ENCODE measurements at regions not wholly inside any gene's neighbourhood (a gene's known extent, or its start where the extent isn't known, plus 50 kb on each side); places are given as distances from the start of the nearest gene placed in this dataset.
"Not testable (repeated sequence)": the region's sequence is repeated elsewhere in the genome, so short reads cannot be mapped to it uniquely, and the experiment has no call there.

DNA sequence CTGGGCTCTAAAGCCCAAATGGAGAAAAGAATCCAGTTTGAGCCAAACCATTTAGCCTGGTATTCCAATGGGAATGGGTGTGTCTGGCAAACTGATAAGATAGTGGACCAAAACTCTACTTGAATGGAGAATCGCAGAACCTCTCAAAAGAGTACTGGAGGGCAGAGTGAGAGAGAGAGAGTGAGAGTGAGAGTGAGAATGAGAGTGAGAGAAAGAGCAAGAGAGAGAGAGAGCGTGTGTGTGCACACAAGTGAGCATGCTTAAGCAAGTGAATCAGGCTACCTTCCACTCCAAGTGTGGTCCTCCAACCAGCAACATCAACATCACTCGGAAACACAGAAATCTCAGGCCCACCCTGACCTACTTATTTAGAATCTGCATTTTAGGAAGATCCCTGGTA lies 58.8 kb downstream of the UQCRFS1 start:
- no peak for DNase-seq (ENCODE audit: extremely low read depth in 1 of 2, low read depth in 1 of 2)

DNA sequence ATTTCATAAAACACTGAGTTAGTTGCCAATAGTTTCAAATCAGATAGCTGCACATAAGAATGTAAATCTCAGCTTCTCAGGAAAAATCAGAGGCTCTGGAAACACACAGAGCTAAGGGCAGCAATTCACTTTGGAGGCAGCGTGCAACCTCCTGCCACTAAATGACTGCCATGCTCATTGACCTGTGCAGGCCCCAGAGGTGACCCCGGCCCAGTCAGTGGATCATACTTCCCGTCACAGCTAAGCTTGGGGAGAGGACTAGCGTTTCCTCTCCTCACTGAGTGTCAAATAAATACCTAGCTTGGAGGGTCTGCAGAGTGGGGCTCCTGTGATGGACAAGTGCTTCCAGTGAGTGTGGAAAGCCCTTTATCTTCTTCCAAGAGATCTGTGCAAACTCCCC lies 67.2 kb downstream of the UQCRFS1 start:
- no peak for DNase-seq (ENCODE audit: extremely low read depth in 1 of 2, low read depth in 1 of 2)

DNA sequence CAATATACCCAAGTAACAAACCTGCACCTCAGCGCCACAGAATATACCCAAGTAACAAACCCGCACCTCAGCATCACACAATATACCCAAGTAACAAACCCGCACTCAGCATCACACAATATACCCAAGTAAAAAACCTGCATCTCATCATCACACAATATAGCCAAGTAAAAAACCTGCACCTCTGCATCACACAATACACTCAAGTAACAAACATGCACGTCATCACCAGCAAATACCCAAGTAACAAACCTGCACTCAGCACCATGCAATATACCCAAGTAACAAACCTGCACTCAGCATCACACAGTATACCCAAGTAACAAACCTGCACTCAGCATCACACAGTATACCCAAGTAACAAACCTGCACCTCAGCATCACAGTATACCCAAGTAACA lies 69.8 kb downstream of the UQCRFS1 start:
- DNase-seq (ENCODE audit: extremely low read depth in 1 of 2, low read depth in 1 of 2) = no peak

DNA sequence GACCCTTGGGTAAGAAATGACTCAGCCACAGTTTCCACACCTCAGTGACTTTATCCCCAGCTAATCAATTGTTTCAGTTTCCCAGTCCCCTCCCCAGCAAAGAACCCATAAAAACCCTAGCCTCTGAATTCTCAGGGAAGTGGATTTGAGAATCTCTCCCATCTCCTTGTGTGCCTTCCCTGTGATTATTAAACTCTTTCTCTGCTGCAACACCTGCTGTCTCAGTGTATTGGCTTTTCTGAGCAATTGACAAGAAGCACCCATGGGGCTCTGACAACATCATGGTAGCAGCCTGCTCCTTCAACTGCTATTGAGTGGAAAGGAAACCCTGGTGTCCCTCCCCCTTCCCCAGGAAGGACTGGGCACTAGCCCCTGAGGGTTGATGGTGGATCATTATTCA lies 73.7 kb downstream of the UQCRFS1 start:
- no peak for DNase-seq (ENCODE audit: extremely low read depth in 1 of 2, low read depth in 1 of 2)

DNA sequence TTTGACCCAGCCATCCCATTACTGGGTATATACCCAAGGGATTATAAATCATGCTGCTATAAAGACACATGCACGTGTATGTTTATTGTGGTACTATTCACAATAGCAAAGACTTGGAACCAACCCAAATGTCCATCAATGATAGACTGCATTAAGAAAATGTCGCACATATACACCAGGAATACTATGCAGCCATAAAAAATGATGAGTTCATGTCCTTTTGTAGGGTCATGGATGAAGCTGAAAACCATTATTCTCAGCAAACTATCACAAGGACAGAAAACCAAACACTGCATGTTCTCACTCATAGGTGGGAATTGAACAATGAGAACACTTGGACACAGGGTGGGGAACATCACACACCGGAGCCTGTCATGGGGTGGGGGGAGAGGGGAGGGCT lies 74.7 kb downstream of the UQCRFS1 start:
- DNase-seq (ENCODE audit: extremely low read depth in 1 of 2, low read depth in 1 of 2) = not testable (repeated sequence)

DNA sequence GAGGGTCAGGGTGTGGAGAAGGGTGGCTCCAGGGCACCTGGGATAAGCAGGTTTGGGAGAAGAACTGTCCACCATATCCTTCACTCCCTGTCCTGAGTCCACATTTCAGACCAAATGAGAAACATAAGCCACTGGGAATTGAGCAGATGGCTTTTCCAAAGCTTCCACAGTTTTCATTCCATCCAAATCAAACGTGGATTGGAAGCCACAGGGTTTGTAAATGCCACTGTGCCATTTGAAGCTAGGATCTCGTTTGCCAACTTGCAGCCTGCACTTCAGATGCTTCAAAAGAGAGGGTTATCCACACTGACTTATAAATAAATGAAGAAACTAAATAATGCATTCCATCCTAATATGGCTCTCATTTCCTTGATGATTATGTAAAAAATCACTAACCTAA lies 81.5 kb downstream of the UQCRFS1 start:
- DNase-seq (ENCODE audit: extremely low read depth in 1 of 2, low read depth in 1 of 2) = no peak

DNA sequence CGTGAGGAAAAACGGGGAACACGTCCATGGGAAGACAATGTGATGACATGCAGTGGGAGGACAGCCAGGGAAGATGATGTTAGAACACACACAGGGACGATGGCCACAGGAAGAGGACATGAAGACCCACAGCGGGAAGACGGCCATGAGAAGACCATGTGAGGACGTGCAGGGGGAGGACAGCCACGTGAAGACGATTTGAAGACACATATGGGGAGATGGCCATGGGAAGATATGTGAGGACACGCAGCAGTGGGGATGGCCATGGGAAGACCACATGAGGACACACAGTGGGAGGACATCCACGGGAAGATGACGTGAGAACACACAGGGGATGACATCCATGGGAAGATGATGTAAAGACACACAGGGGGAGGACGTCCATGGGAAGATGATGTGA lies 83.8 kb downstream of the UQCRFS1 start:
- no peak for DNase-seq (ENCODE audit: extremely low read depth in 1 of 2, low read depth in 1 of 2)

DNA sequence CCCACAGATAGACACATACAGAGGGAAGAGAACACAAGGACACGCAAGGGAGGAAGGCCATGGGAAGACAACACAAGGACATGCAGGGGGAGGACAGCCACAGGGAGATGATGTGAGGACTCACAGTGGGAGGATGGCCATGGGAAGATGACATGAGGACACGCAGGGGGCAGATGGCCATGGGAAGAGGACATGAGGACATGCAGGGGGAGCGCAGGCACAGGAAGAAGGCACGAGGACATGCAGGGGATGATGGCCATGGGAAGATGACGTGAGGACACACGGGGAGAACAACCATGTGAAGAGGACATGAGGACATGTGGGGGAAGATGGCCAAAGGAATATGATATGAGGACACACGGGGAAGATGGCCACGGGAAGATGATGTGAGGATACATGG lies 84.7 kb downstream of the UQCRFS1 start:
- no peak for DNase-seq (ENCODE audit: extremely low read depth in 1 of 2, low read depth in 1 of 2)

DNA sequence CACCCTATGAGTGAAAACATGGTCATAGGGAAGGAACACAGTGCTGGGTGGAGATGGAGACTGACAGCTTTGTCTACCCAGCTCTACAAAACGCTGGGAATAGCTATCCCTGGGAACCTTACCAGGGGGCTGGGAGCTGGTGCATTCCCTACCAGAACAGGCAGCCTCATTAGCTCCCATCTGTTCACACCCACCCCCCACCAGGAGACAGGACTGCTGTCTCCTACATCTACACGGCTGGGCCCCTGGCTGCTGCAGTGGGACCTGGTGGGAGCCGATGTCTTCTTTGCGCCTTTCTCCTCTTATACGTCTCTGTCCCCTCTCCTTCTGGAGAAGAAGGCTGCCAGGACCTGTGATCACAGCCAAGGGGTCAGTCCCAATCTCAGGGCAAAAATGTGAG lies 90.8 kb downstream of the UQCRFS1 start:
- no peak for DNase-seq (ENCODE audit: extremely low read depth in 1 of 2, low read depth in 1 of 2)

DNA sequence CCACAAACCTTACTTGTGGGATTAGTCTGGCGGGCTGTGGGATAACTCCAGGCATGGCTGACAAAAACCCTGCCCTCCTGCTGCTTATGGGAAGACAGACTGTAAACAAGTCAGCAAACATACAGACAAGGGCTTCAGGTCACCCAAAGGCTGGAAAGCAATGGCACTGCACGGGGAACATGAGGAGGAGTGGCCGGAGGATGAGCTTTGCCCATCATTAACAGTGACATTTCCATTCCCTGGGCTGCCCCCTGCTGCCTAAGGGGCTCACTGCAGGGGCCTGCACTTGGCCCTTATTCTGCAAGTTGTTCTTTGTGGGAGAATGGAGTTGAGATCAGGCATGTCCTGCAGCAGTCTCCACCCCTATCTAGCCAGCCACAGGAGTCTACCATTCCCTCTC lies 91.3 kb downstream of the UQCRFS1 start:
- DNase-seq (ENCODE audit: extremely low read depth in 1 of 2, low read depth in 1 of 2) = no peak

DNA sequence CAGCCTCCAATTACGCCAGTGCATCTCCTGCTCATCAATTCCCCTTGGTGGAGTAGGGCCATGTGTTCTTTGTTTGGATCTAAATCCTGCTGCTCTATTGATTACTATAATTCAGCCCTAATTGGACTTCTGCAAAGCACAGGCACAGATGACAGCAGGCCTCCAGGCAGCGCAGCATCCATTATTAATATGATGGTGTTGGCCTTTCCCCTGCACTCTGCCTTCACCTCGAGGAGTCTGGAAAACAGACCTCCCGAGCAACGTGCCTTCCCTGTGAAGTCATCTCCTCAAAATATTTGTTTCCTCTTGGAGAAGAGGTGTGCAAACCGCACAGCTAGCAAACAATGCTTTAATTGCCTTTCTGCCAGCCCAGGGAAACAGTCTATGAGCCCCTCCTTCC lies 92.5 kb downstream of the UQCRFS1 start:
- no peak for DNase-seq (ENCODE audit: extremely low read depth in 1 of 2, low read depth in 1 of 2)

DNA sequence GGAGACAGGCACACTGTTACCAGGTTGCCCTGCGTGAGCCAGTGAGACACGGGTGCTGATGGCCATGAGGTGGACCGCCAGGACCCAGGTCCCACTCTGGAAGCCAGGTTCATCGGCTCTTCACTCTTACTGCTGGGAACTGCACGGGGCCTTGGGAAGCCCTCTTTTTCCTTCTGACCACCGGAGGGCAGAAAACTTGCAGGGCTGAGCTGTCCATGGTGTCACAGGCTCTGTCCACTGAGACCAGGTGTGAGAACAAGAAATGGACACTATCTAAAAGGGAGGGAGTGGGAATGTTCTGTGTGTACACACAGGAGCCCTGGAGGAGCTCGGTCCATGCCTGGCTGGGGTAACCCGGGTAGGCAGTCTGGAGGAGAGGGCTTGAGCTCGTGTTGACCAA lies 93.4 kb downstream of the UQCRFS1 start:
- DNase-seq (ENCODE audit: extremely low read depth in 1 of 2, low read depth in 1 of 2) = no peak

DNA sequence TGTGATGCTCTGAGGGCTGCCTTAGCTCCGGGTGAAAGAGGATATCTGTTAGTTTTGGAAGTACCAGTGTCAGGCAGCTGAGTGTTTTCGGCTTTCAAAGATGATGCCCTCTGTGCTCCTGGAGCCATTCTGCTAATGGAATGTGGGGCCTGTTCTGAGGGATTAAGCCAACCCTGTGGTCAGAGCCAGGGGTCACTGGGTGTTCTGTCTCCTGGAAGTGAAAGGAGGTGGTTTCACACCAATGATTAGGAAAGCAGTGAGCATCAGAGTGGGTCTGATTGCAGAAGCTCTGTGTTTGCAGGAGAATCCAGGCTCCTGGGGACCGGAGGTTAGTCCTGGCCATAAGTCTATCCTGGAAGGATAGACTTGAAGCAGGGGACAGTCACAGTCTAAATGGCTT lies 94.6 kb downstream of the UQCRFS1 start:
- DNase-seq (ENCODE audit: extremely low read depth in 1 of 2, low read depth in 1 of 2) = no peak

DNA sequence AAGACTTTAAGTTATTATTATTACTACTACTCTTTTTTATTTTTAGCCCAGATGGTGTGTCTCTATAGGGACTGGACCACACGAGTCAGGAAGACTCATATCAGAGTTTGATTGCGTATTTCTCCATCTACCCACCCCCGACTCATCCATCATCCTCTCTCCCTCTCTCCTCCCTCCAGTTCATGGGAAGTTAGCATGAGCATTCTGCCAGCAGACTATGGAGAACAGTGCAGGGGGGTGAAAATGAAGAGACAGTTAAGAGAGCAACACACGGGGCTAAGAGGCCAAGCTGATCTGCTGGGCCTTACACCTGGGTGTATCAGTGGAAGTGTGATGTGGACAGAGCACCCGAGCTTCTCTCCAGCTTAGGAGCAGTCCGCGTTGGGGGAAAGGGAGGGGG lies 95.0 kb downstream of the UQCRFS1 start:
- DNase-seq (ENCODE audit: extremely low read depth in 1 of 2, low read depth in 1 of 2) = no peak

DNA sequence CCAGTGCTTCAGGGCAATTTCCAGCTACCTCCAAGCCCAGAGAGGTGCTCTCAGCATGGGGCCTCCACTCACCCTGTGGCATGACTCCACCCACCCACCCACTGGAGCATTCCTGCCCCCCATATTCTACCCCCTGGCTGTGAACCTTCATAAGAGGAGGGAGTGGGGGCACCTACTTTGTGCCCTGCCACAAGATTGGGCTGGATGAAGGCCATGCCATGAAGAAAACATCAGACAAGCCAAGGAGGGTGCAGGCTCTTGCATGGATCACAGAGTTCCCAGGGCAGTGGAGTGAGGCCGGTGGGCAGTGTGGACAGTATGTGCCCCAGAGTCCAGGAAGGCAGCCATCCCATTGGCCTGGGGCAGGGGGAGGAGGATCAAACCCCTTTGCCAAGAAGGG lies 97.8 kb downstream of the UQCRFS1 start:
- DNase-seq (ENCODE audit: extremely low read depth in 1 of 2, low read depth in 1 of 2) = no peak

DNA sequence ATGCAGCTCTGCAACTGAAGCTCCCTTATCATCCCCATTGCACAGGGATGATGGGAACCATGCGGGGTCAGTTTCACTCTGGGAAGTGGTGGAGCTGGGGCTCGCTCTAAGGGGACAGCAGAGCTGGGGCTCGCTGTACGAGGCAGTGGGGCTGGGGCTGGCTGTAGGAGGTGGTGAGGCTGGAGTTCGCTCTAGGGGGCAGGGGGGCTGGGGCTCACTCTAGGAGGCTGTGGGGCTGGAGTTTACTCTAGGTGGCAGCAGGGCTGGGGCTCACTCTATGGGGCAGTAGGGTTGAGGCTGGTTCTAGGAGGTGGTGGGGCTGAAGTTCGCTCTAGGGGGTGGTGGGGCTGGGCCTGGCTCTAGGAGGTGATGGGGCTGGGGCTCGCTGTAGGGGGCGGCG lies 99.1 kb downstream of the UQCRFS1 start:
- DNase-seq (ENCODE audit: extremely low read depth in 1 of 2, low read depth in 1 of 2) = no peak

DNA sequence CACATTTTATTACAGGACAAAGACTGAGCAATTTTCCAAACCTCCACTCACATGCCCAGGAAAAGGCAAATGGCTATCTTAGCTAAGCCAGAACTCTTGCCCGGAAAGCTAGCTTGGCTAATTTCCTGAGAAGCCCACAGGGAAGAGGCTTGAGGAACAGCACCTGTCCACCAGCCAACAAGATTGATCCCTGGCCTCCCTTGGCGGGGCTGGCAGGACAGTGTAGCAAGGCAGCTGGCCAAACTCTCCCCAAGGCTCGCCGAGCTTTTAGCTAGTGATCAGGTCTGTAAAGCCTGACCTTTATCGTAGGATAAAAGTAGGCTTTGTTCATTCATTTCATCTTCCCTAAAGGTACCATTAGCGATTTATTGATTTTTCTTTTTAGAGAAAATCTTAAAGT lies 101.4 kb downstream of the UQCRFS1 start:
- no peak for DNase-seq (ENCODE audit: extremely low read depth in 1 of 2, low read depth in 1 of 2)

DNA sequence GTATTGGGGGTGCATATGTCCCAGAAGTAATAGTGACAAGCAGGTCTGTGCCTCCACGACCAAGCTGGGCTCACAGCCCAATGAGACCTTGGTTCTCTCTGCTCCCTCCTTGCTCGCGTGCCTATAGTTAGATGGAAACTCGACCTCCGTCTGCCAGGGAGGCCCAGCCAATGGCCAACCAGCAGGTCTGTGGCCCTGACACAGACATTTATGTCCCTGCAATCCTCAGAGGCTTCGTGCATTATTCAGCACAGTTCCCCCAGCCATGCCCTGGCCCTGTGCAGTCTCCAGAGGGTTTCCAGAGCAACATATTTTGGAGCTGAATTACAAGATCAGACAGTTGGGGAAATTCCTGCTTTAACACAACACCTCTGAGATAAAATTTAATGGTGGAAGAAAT lies 105.1 kb downstream of the UQCRFS1 start:
- no peak for DNase-seq (ENCODE audit: extremely low read depth in 1 of 2, low read depth in 1 of 2)

DNA sequence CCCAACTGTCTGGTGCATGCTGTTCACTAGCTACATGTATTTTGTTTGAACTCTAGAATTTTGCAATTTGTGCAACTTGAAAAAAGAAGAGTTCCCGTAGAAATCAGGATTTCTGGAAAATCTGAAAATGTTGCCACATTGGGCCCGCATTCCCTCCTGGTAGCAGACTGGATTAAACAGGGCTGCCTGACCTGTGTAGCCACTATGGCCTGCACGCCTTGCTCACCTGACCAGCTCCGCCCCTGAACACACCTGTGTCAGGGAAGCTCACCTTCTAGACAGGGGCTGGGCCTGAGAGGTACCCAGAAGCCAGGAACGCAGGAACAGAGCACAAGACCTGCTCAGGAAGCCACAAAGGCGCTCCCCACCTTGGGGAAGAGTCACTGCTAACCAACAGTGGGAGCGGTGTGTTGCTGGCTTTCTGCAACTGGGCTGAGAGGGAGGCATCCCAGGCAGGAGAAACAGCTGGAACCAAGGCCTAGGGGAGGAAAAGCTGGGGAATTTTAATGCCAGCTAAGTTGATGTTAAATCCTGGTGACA lies 106.5 kb downstream of the UQCRFS1 start:
- no peak for DNase-seq (ENCODE audit: extremely low read depth in 1 of 2, low read depth in 1 of 2)

DNA sequence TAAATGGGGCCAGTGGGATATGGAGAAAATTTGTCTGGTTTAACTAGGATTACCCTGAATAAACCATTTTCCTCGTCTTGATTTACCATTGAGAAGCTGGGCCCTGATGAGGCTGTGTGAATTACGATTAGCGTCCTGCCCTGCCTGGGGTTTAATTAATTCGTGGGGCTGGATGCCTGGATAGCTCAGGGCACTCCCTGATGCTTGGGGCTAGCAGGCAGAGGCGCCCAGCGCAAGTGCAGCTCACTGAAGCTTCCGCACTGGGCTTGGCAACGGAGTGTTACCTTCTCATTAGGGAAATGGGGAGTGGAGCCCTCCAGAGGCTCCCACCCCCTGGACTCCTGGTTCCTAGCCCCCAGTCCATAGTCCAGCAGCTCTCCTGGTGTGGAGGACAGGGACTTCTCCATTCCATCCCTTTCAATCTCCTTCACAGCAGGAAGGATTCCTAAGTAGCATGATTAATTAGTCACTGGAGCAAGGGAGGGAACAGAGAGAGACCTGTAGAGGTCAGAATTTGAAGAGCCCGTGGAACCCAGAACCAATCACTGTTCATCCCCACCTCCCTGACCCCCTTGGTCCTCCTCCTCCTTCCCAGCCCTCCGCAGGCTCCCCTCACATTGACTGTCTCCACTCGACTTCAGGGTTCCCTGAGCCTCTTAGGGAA lies 107.2 kb downstream of the UQCRFS1 start:
- no peak for DNase-seq (ENCODE audit: extremely low read depth in 1 of 2, low read depth in 1 of 2)

DNA sequence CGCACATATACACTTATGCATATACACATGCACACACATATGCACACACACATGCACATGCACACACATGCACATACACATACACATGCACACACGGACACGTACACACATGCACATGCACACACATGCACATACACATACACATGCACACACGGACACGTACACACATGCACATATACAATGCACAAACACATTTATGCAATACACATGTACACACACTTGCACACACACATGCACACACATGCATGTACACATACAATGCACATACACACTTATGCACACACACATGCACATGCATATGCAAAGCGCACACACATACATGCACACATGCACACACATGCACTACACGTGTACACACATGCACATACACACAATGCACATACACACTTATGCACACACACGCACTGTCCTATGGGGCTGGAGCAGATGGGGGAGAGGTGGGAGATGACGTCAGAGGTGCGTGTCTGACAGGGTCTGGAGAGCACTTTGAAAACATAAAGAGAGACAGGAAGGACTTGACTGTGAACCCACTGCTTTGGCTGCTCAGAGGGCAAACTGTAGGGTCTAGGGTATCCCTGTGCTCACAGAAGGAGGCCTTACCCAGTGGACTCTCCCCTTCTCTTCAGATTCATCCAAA lies 108.2 kb downstream of the UQCRFS1 start:
- DNase-seq (ENCODE audit: extremely low read depth in 1 of 2, low read depth in 1 of 2) = no peak

DNA sequence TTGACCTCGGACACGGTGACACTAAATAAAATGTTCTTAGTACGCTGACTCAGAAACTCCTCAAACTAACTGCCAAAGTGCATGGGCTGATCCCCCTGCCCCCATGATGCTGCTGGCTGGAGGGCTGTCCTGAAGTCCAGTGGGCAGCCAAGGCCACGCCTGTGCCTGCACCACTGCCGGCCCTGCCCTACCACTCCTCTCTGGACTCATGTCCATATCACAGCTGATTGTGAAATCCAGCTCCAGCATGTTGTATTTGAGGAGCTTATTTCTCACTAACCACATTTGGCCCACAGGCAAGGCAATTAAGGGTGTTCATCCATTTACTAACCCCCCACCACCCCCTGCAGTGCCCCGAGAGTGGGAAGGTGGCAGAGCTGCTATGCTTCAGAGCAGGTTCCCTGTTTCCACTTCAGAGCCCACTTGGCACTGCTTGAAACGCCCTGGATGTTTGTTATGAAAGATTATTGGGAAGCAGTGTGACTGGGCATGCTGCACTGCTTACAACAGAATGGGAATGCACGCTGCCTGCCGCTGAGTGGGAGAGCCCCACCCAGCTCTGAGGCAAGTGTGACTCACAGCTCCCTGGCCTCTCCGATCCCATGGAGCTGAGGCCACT lies 114.0 kb downstream of the UQCRFS1 start:
- DNase-seq (ENCODE audit: extremely low read depth in 1 of 2, low read depth in 1 of 2) = no peak

Measured in activated CD8-positive, alpha-beta memory T cell treated with anti-CD3 and anti-CD28 coated beads for 1 hour (primary cell).